ENCODE measurements at regions not wholly inside any gene's neighbourhood (a gene's known extent, or its start where the extent isn't known, plus 50 kb on each side); places are given as distances from the start of the nearest gene placed in this dataset.

DNA sequence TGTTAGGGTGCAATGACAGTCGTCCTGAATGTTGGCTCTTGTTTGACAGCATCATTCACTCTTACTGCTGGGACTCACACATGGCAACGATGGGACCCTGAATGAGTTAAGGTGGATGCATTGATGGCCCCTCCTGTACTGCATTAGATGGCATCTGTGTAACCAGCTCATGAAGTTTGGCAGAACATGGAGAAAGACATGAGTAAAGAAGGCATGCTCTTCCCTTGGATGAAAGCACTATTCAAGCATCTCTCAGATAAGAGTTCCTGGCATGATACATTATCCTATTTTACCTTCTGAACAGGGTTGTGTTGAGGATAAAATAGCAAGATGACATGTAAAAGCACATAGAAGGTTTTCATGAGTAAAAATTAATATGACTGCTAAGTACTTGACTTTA lies 142.2 kb upstream of the GAS1 start:
- no peaks in the 10 kb centered on the region for H3K9me3 ChIP-seq (ENCODE audit: low read length)
- no peak for TF ChIP-seq EZH2phosphoT487 (IDR thresholded peaks at IDR 0.05; ENCODE audit: borderline replicate concordance, low read depth, low read length)
- TF ChIP-seq, protein P1, sequence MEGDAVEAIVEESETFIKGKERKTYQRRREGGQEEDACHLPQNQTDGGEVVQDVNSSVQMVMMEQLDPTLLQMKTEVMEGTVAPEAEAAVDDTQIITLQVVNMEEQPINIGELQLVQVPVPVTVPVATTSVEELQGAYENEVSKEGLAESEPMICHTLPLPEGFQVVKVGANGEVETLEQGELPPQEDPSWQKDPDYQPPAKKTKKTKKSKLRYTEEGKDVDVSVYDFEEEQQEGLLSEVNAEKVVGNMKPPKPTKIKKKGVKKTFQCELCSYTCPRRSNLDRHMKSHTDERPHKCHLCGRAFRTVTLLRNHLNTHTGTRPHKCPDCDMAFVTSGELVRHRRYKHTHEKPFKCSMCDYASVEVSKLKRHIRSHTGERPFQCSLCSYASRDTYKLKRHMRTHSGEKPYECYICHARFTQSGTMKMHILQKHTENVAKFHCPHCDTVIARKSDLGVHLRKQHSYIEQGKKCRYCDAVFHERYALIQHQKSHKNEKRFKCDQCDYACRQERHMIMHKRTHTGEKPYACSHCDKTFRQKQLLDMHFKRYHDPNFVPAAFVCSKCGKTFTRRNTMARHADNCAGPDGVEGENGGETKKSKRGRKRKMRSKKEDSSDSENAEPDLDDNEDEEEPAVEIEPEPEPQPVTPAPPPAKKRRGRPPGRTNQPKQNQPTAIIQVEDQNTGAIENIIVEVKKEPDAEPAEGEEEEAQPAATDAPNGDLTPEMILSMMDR (conservative IDR thresholded peaks at IDR 0.05; ENCODE audit: low read length): no peak
- H3K4me1 ChIP-seq (ENCODE audit: insufficient read depth, low read length, poor library complexity, severe bottlenecking): no peaks in the 10 kb centered on the region
- BruUV-seq (replicated peaks): no TSS peak
- intact Hi-C loops (cut with micrococcal nuclease; ENCODE audit: unreplicated experiment): no loop called here
- H3K9me2 ChIP-seq (ENCODE audit: insufficient read depth, low read length): no peaks in the 10 kb centered on the region
- H3K36me3 ChIP-seq (ENCODE audit: insufficient read depth, low read length): no peaks in the 10 kb centered on the region
- no peak overlapping the region for H3K4me3 ChIP-seq (ENCODE audit: low read depth, low read length, poor library complexity, severe bottlenecking)
- H3K27ac ChIP-seq (ENCODE audit: low read depth, low read length, poor library complexity, severe bottlenecking): no peak overlapping the region
- no peak overlapping the region for H3K4me2 ChIP-seq (ENCODE audit: low read length)
- H3K79me2 ChIP-seq (ENCODE audit: insufficient read depth, low read depth, low read length): no peaks in the 10 kb centered on the region
- no peak overlapping the region for H2AFZ ChIP-seq (ENCODE audit: low read length)
- DNase-seq (ENCODE audit: low spot score): no peak
- H4K20me1 ChIP-seq (ENCODE audit: insufficient read depth, low read length): no peaks in the 10 kb centered on the region
- POLR2A ChIA-PET: no interaction called here
- CTCF ChIA-PET (ENCODE audit: unreplicated experiment): no interaction called here

- Histone ChIP-seq H3K4me3 (ENCODE audit: low read depth, low read length, poor library complexity, severe bottlenecking) (no peak overlapping the region), H3K9me3 (ENCODE audit: low read length) (no peaks in the 10 kb centered on the region), H3K4me2 (ENCODE audit: low read length) (no peak overlapping the region), H3K36me3 (ENCODE audit: insufficient read depth, low read length) (no peaks in the 10 kb centered on the region), H2AFZ (ENCODE audit: low read length) (no peak overlapping the region), H3K79me2 (ENCODE audit: insufficient read depth, low read depth, low read length) (no peaks in the 10 kb centered on the region), H4K20me1 (ENCODE audit: insufficient read depth, low read length) (no peaks in the 10 kb centered on the region), H3K27ac (ENCODE audit: low read depth, low read length, poor library complexity, severe bottlenecking) (no peak overlapping the region), H3K4me1 (ENCODE audit: insufficient read depth, low read length, poor library complexity, severe bottlenecking) (no peaks in the 10 kb centered on the region), H3K9me2 (ENCODE audit: insufficient read depth, low read length) (no peaks in the 10 kb centered on the region)
- intact Hi-C loops (cut with micrococcal nuclease; ENCODE audit: unreplicated experiment): no loop called here
- CTCF ChIA-PET (ENCODE audit: unreplicated experiment): no interaction called here
- POLR2A ChIA-PET: no interaction called here
- no TSS peak for BruUV-seq (replicated peaks)
- DNase-seq (ENCODE audit: low spot score): no peak
- TF ChIP-seq, protein P1 (conservative IDR thresholded peaks at IDR 0.05; ENCODE audit: low read length): no peak
- no peak for TF ChIP-seq EZH2phosphoT487 (IDR thresholded peaks at IDR 0.05; ENCODE audit: borderline replicate concordance, low read depth, low read length)
Measured at GRCh38 chr9:87089929-87090328, 142.6 kb upstream of the GAS1 start.

- no peak overlapping the region for H3K27ac ChIP-seq (ENCODE audit: low read depth, low read length, poor library complexity, severe bottlenecking)
- BruUV-seq (replicated peaks): no TSS peak
- H3K4me3 ChIP-seq (ENCODE audit: low read depth, low read length, poor library complexity, severe bottlenecking): no peak overlapping the region
- H3K36me3 ChIP-seq (ENCODE audit: insufficient read depth, low read length): no peaks in the 10 kb centered on the region
- intact Hi-C loops (cut with micrococcal nuclease; ENCODE audit: unreplicated experiment): no loop called here
- no peaks in the 10 kb centered on the region for H4K20me1 ChIP-seq (ENCODE audit: insufficient read depth, low read length)
- DNase-seq (ENCODE audit: low spot score): no peak
- no peak overlapping the region for H2AFZ ChIP-seq (ENCODE audit: low read length)
- H3K9me3 ChIP-seq (ENCODE audit: low read length): no peaks in the 10 kb centered on the region
- CTCF ChIA-PET (ENCODE audit: unreplicated experiment): no interaction called here
- H3K9me2 ChIP-seq (ENCODE audit: insufficient read depth, low read length): no peaks in the 10 kb centered on the region
- H3K4me2 ChIP-seq (ENCODE audit: low read length): no peak overlapping the region
- H3K79me2 ChIP-seq (ENCODE audit: insufficient read depth, low read depth, low read length): no peaks in the 10 kb centered on the region
- no peak for TF ChIP-seq EZH2phosphoT487 (IDR thresholded peaks at IDR 0.05; ENCODE audit: borderline replicate concordance, low read depth, low read length)
- TF ChIP-seq, protein P1 (conservative IDR thresholded peaks at IDR 0.05; ENCODE audit: low read length): no peak
- POLR2A ChIA-PET: no interaction called here
- H3K4me1 ChIP-seq (ENCODE audit: insufficient read depth, low read length, poor library complexity, severe bottlenecking): no peaks in the 10 kb centered on the region
Measured at GRCh38 chr9:87093777-87094176, 146.5 kb upstream of the GAS1 start.

Measured in OCI-LY7 (cell line).